Astrocyte of the hippocampus (primary cell): ENCODE measurements at regions not wholly inside any gene's neighbourhood (a gene's known extent, or its start where the extent isn't known, plus 50 kb on each side); places are given as distances from the start of the nearest gene placed in this dataset.
"Not testable (repeated sequence)": the region's sequence is repeated elsewhere in the genome, so short reads cannot be mapped to it uniquely, and the experiment has no call there.

Experiments
- DNase-seq: peaks from one replicate; pipeline ENCODE4 v3.0.0; 2011; ENCODE audit warnings: low read depth, low spot score

DNA sequence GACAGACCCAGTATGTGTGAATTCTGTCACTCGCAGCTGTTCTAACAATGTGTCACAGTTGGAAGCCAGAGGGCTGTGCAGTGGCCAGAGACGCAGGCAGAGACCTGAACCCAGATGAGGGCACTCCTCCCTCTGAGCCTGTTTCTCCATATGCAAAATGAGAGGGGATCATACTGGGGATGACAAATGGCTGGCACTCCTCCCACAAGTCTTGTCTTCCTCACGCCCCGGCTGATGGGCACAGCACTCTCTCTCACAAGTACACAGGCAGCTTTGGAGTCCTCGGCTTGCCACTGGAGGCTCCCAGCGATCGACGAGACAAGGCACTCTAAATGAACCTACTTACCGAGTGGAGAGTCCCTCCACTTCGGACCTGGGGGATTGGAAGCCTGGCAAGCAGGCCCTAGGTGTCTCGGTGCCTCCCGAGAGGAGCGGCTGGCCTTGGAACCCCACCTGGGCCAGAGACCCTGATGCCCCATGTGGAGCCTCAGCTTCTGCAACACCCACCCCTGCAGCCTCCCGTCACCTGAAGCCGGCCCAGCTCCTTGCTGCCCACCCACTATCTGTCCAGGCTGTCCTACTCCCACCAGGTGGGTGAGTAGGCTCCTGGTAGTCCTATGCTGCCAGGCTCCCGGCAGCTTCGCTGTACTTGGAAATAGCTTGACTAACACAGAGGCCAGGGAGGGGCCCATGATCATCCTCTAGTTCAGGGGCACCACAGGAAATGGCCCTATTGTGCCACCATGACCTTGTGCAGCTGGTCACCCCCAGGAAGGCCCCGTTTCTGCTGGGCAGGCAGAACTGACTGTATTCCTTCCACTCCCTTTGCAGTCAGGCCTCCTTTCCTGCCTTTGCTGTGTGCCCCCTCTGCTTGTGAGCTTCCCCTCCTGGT, 65.0 kb upstream of the IQSEC1 start:
- DNase-seq = no peak

DNA sequence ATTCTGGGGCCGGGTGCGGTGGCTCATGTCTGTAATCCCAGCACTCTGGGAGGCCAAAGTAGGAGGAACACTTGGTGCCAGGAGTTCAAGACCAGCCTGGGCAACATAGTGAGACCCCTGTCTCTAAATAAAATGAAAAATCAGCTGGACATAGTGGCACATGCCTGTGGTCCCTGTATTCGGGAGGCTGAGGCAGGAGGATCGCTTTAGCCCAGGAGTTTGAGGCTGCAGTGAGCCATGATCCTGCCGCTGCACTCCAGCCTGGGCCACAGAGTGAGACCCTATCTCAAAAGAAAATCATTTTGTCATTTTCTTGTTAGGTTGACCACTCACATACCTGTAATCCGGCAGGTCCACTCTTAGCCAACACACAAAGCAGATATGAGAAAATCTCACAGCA, 63.6 kb upstream of the IQSEC1 start:
- not testable (repeated sequence) for DNase-seq

DNA sequence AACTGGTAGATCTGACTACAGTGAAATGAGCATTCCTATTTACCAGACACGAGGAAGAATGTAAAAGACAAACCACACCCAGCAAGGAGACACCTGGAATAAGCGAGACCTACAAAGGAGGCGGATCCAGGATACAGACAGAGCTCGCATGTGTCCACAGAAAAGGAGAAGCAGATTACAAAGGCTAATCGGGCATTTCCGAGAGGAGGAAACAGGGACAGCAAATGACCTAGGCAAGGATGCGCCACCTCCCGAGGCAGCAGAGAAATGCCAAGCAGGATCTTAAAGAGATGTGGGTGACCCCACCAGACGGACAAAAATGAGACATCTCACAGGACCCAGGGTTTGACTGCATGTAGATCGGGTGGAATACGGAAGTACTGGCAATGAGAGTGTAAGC, 63.2 kb upstream of the IQSEC1 start:
- no peak for DNase-seq

DNA sequence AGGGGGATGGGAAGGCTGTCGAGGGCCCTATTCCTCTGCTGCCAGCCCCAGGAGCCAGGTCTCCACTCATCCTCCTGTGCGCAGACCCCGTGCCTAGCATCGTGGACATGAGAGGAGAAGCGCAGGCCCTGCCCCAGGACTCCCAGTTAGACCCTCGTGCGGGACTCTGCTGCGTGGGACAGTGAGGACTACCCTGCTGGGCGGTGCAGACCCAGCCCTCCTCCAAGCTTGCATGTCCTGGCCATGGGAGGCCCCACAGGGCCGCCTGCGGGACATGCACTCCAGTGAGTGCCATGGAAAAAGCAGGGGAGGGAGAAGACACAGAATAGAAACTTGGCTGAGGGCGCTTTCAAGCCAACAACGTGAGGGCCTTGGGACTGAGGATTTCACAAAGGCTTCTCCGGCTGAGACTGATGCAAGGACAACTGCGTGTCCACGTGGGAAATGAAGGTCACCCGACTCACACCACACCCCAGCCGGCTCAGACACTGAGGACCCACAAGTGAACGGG, 62.6 kb upstream of the IQSEC1 start:
- no peak for DNase-seq

DNA sequence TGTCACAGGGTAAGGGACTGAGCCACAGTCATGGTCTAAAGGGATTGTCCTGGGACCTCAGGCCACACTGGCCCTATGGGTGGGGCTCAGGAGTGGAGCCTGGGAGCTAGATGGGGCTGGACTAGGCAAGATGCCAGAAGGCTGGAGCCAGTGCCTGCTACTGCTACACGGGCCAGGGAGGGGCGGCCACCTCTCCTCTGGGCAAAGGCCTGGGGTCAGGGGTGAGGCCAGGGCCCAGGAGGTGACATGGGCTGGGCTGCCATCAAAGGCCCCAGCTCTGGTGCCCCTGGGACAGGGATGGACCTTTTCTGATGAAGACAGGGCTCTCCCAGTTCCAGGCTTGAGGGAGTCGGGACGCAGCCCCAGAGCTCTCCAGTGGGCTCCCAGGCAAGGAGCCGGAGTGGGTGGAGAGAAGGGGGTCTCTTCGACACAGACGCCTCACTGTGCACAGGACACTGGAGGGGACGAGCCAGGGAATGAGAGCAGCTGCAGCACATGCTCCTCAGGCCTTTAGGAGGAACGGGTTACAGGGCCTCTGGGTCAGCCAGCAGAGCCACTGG, 62.1 kb upstream of the IQSEC1 start:
- DNase-seq = no peak

DNA sequence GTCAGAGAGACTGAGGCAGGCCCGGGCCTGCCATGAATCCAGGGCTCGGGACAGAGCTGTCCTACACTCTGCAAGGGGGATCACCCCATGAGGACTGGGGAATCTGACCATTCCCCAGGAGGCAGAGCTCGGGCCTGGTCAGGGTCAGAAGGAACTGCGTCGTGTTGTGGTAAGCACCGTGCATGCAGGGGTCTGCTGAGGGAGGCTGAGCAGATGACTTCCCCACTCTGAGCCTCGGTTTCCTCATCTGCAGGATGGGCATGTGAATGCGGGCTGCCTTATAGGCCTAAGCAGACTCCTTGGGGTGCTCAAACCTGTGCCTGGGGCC, 61.6 kb upstream of the IQSEC1 start:
- no peak for DNase-seq

DNA sequence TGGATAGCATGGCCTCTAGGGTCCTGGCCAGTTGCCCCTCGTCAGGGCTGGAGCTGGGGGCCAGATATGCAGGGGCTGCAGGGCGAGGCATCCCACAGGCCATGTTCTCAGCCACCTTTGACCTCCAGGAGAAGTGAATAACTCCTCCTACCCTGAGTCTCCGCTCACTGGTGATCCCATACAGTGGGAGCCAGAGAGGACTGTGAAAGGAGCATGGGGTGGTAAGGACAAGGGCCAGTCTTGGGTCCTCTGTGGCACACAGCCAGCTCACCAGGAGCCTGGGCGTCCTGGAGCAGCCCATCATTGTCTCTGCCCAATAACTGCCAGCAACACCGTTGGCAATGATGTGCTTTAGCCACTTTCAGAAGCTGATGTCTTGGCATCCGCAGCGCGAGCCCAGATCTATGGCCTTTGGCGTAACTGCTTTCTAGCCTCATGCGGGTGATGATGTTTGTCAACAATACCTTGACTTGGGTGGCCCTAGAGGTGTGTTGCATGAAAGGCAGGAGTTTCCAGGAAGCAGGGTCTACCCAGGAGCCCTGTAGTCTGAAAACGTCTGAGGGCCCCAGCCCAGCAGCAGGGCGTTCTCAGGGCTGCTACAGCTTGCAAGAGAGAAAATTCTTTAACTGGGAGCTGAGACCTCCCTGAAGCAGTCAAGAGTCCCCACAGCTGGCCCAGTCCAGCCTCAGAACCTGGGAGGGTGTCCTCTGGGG, 61.1 kb upstream of the IQSEC1 start:
- DNase-seq = no peak

DNA sequence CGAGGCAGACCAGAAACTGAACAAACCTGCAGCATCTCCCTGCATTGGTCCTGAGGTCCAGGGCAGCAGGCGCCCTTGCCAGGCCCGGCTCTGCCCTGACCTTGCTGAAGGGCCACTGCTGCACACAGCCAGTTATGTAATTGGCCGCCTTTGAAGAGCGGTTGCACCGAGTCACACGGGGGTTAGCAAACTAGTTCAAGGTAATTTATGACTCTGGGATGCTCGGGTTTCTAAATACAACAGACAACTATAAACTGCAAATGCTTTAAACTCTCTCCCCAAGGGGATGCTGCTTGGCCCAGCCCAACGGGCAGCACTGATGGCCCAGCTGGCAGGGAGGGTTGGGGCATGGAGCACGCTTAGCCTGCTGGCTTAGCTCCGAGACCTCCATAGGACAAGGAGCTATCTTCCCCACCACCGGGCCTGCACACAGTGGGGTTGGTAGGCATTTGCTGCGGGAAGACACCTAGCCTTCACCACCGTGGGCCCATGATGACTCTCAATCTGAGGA, 60.3 kb upstream of the IQSEC1 start:
- no peak for DNase-seq

DNA sequence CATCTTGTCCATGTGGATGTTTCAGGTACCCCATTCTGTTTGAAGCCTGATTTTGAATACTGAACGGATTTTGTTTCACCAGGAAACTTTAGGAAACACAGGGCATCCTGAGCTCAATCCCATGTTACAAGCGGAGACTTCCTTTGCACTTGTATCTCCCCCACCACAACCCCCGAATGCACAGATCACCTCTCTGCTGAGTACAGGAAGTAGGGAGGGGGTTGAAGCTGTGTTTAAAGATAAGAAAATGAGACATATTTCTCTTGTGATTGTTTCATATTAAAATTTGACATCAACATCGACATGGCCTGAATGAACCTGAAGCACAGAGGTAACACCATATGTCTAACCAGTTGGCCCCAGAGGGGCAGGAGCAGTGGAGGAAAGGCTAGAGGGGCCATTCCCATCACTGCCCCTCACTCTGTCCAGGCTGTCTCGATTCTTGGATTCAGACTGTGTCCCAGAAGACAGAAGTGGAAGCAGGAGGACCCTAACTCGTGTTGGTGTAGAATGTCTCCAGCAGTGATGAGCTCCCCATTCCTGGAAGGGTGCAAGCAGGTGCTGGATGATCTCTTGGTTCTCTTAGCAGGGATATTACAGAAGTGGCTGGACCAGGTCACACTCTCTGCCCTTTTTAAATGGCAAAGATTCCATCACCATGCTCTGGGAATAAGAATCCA, 59.6 kb upstream of the IQSEC1 start:
- DNase-seq = no peak

DNA sequence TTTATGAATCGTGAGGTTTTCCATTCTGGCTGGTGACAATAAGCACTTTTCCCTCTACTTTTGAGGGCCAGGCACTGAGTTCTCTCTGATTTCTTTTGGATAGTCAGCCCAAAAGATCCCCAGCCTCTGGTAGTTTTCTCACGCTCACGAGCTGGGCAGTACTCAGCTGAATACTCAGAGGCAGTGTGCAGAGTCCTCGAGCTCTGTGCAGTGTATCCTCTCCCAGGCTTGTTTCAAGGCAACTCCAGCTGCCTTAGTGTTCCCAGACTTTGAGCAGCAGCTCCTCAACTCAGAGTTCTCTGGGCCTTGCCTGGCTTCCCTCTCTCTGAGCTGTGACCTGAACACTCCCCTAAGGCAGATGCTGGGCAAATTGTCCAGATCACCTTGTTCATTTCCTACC, 59.1 kb upstream of the IQSEC1 start:
- no peak for DNase-seq

DNA sequence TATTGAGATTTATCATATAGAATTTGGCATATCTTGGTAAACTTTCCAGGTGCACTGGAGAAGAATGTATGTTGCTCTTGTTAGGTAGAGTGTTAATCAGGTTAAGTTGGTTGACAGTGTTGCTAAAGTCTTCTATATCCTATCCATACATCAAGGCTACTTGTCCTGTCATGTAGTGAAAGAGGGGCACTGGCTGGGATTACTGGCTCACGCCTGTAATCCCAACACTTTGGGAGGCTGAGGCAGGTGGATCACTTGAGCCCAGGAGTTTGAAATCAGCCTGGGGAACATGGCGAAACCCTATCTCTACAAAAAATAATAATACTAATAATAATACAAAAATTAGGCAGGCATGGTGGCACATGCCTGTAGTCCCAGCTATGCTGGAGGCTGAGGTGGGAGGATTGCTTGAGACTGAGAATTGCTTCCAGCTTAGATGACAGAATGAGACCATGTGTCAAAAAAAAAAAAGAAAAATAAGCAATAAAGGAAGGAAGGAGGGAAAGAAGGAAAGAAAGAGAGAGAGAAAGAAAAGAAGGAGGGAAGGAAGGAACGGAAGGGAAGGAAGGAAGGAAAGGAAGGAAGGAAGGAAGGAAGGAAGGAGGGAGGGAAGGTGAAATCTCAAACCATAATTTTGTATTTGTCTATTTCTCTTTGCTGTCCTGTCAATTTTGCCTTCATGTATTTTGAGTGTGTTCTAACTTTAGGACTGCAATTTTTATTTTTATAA, 57.4 kb upstream of the IQSEC1 start:
- DNase-seq = no peak

DNA sequence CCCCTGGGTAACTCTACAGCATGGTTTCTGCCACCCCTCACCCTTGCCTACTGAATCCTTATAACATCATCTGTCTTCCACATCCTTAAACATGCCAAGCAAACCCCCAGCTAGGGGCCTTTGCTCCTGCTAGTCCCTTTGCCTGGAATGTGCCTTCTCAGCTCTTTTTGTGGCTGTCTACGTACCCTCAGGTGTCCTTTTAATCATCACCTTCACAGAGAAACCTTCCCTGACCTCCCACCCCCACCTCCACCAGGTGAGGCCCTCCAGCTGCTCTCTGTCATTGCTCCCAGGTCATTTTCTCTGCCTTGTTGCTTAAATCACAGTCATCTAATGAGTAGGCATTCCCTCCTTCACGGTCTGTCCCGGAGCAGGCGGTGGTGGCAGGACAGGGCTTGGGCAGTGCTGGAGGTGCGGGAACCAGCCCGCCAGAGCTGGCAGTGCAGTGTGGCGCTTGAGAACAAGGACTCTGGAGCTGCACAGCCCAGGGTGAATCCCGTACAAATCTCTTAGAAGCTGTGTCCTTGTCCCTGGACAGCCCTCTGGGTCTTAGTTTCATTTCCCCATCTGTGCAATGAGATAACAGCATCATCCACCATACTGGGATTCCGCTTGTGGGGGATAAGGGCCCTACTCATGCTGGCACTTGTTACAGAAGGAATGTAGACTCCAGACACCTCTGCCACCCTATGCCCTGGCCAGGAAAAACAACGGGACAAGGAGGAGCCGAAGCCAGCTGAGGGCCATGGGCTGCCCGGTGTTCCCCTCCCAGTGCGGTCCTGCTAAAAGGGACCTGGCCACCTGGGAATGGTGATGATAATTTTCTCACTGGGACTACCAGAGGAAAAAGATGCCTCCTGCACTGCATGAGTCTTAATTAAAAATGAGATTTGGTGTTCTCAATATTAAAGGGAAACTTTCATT, 52.1 kb upstream of the IQSEC1 start:
- DNase-seq = no peak

DNA sequence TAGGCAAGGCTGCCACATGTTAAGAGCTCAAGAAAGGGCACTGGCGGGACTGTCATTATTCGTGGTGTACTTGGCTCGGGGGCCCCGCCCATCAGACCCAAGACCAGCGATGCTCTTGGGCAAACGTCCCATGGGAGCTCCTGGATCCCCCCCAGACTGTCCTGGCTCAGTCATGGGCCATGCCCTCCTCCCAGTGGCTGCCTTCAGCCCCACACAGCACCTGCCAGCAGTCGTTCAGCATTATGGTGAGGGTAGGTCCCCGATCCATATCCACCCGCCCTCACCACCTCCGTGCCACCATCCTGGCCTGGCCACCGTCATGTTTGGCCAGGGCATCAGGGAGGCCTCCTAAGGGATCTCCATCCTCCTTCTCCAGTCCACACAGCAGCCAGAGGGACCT, 51.4 kb upstream of the IQSEC1 start:
- DNase-seq = no peak

DNA sequence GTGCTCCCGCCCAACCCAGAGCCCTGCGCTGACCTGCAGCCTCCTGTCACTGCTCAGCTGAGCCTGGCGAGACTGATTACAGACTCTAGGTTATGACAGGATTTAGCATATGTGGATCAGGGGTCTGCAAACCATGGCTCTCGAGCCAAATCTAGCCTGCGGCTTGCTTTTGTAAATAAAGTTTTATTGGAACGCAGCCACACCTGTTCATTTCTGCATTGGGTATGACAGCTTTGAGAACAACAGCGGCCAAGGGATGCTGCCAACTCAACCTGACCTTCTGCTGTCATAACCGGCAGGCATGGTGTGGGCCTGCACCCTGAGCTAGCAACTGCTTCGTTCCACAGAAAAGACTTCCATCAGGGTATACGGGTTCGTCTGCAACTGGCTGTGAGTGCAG, 50.5 kb upstream of the IQSEC1 start:
- no peak for DNase-seq

DNA sequence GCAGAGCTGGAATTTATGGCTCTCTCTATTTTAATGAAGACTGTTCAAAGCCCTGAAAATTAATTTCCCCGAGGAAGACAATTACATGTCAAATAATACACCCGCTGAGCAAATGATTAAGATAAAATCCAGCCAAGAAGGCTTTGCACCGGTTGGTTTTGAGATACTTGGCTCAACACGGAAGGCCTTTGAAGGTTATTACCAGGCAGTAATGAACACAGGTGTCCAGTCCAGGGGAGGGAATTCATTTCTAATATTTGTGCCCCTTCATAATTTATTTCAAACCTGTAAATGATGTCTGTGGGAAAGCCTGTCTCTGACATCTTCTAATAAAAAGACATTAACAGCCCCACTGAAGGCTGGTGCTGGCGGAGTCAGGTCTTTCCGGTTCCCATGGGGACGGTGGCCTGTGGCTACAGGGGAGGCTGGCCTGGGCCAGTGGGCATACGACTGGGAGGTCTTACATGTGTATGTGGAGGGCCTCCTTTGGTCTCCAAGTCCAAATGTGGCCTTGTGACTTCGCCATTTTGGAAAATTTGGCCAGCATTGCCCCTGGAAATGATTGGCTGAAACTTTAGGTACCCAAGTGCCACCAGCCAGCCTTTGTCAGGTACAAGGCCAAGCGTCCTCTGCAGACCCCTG, 49.9 kb upstream of the IQSEC1 start:
- no peak for DNase-seq
